Calu3 (cell line): ENCODE measurements at regions not wholly inside any gene's neighbourhood (a gene's known extent, or its start where the extent isn't known, plus 50 kb on each side); places are given as distances from the start of the nearest gene placed in this dataset.

Experiments
- BruUV-seq: library from RNA; stranded (reverse); fragments of 400-500 nt; replicated peaks from 2 replicates; lab custom pipeline; 2021; lab: Mats Ljungman, UMichigan
- CTCF ChIA-PET: fragments of 300-600 bp; sonication (Branson Sonifier 250); formaldehyde crosslinking; loops from one replicate; lab custom pipeline; 2022; ENCODE audit warnings: antibody characterized with exemption; lab: Charles Lee
- DNase-seq: peaks from one replicate; pipeline ENCODE4 v3.0.0; 2022
- H3K27ac Mint-ChIP-seq: one replicate; pipeline ENCODE4 v1.8.0; 2022; ENCODE audit warnings: mixed read lengths; ENCODE audit not compliant: unreplicated experiment
- H3K27me3 Mint-ChIP-seq: one replicate; pipeline ENCODE4 v1.8.0; 2022; ENCODE audit warnings: mixed read lengths; ENCODE audit not compliant: unreplicated experiment
- H3K36me3 Mint-ChIP-seq: one replicate; pipeline ENCODE4 v1.8.0; 2022; ENCODE audit warnings: mild to moderate bottlenecking, moderate library complexity, mixed read lengths; ENCODE audit not compliant: insufficient read depth, unreplicated experiment
- H3K4me1 Mint-ChIP-seq: one replicate; pipeline ENCODE4 v1.8.0; 2022; ENCODE audit warnings: mild to moderate bottlenecking, low read depth, mixed read lengths; ENCODE audit not compliant: unreplicated experiment
- H3K4me3 Mint-ChIP-seq: one replicate; pipeline ENCODE4 v1.8.0; 2022; ENCODE audit warnings: mild to moderate bottlenecking, low read depth, moderate library complexity, mixed read lengths; ENCODE audit not compliant: unreplicated experiment
- H3K9me3 Mint-ChIP-seq: one replicate; pipeline ENCODE4 v1.8.0; 2022; ENCODE audit warnings: low read depth, mixed read lengths; ENCODE audit not compliant: unreplicated experiment
- intact Hi-C: fragments of 100-400 bp; cut with micrococcal nuclease; formaldehyde crosslinking; loops from one replicate; pipeline ENCODE4 v1.10.0; 2022; ENCODE audit not compliant: unreplicated experiment
- TF ChIP-seq, protein P1 (sequence below): fragments of 200-600 bp; IDR thresholded peaks from one replicate; pipeline ENCODE4 v1.8.0; 2022; ENCODE audit warnings: antibody characterized with exemption; ENCODE audit not compliant: unreplicated experiment

DNA sequence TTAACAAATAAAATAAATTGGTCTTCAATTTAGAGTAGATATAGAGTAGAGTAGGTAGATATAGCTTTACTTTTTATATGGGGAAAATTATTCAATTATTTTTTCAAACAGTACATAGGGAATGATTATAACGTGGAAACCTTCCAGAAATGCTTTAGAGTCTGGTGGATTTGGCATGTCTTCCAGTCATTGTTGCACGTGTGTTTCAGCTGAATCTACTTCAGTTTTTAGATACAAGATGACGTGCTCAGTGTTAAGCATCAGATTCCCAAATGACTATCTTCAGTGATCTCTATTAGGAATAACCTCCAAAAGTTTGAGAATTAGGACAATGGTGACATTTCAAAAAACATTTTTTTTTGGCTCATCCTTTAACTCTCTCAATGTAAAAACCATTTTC lies 616.9 kb downstream of the ANKRD50 start:
- no peak overlapping the region for H3K4me3 Mint-ChIP-seq
- CTCF ChIA-PET: no interaction called here
- H3K27ac Mint-ChIP-seq: no peak overlapping the region
- DNase-seq: no peak
- peaks cover 9% of the 10 kb centered on the region for H3K4me1 Mint-ChIP-seq
- no peaks in the 10 kb centered on the region for H3K36me3 Mint-ChIP-seq
- no peaks in the 10 kb centered on the region for H3K9me3 Mint-ChIP-seq
- TF ChIP-seq, protein P1, sequence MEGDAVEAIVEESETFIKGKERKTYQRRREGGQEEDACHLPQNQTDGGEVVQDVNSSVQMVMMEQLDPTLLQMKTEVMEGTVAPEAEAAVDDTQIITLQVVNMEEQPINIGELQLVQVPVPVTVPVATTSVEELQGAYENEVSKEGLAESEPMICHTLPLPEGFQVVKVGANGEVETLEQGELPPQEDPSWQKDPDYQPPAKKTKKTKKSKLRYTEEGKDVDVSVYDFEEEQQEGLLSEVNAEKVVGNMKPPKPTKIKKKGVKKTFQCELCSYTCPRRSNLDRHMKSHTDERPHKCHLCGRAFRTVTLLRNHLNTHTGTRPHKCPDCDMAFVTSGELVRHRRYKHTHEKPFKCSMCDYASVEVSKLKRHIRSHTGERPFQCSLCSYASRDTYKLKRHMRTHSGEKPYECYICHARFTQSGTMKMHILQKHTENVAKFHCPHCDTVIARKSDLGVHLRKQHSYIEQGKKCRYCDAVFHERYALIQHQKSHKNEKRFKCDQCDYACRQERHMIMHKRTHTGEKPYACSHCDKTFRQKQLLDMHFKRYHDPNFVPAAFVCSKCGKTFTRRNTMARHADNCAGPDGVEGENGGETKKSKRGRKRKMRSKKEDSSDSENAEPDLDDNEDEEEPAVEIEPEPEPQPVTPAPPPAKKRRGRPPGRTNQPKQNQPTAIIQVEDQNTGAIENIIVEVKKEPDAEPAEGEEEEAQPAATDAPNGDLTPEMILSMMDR: no peak
- intact Hi-C loops: no loop called here
- BruUV-seq: no TSS peak
- no peaks in the 10 kb centered on the region for H3K27me3 Mint-ChIP-seq

DNA sequence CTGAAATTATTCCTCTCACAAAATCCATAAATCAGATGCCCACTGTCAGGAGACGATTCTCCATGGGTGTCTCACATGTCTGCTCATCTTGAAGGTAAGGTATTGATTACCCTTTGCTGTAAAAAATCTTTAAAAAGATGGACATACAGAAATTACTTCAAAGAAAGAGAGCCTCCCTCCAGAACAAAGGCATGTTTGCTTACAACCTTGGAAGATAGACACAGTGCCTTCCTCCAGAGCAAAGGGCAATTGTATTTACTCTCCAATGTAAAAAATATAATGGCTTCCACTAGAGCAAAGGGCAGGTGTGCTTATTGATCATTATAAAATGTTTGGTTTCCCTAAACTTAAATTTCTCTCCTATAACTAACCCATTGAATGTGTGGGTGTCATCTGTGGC lies 616.2 kb downstream of the ANKRD50 start:
- intact Hi-C loops: no loop called here
- no peak overlapping the region for H3K27ac Mint-ChIP-seq
- H3K27me3 Mint-ChIP-seq: no peaks in the 10 kb centered on the region
- H3K9me3 Mint-ChIP-seq: no peaks in the 10 kb centered on the region
- no peak for DNase-seq
- TF ChIP-seq, protein P1: no peak
- H3K36me3 Mint-ChIP-seq: no peaks in the 10 kb centered on the region
- peaks cover 9% of the 10 kb centered on the region for H3K4me1 Mint-ChIP-seq
- H3K4me3 Mint-ChIP-seq: no peak overlapping the region
- BruUV-seq: no TSS peak
- CTCF ChIA-PET: no interaction called here

DNA sequence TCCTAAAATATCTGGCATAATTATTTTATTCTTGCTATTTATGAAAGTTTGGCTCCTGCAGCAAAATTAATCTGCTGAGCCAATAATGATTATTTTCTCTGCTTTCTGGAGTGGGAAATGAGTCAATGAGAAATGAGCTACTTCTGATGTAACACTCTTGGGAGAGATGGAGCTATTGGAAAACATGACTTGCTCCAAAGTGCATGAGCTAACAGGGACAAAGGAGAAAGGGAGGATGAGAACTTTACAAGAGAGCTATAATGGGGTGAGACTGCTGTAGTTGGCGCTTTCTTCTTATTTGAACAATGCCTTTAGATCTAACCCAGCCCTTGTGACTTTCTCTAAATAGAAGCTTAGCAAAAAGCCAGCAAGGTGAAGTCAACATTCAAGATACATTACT lies 615.1 kb downstream of the ANKRD50 start:
- Mint-ChIP-seq H3K27ac (no peak overlapping the region), H3K4me3 (no peak overlapping the region), H3K36me3 (no peaks in the 10 kb centered on the region), H3K27me3 (no peaks in the 10 kb centered on the region), H3K4me1 (peaks cover 3% of the 10 kb centered on the region), H3K9me3 (no peaks in the 10 kb centered on the region)
- no TSS peak for BruUV-seq
- intact Hi-C loops: no loop called here
- no peak for DNase-seq
- TF ChIP-seq, protein P1: no peak
- CTCF ChIA-PET: no interaction called here

GRCh38 chr4:124104101-124104500 lies 608.4 kb downstream of the ANKRD50 start:
- BruUV-seq: no TSS peak
- Mint-ChIP-seq H3K36me3 (no peaks in the 10 kb centered on the region), H3K9me3 (peaks cover 3% of the 10 kb centered on the region), H3K4me1 (no peaks in the 10 kb centered on the region), H3K27me3 (no peaks in the 10 kb centered on the region), H3K27ac (no peak overlapping the region), H3K4me3 (no peak overlapping the region)
- CTCF ChIA-PET: no interaction called here
- TF ChIP-seq, protein P1: no peak
- no peak for DNase-seq
- intact Hi-C loops: no loop called here

DNA sequence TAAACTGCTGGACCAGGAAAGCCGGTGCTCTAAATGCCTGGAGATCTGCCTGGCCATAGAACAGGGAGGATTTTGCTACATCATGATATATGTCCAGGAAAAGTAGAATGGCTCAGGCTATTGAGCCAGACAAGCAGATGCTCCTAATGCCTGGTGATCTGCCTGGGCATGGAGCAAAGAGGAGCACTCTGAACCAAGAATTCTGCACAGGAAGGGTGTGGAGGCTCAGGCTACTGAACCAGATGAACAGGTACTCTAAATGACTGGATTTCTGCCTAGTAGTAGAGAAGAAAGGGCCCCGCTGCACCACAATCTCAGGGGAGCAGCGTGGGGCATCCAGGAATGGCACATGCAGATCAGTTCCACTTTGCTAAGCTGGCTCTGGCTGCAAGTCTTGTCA lies 607.9 kb downstream of the ANKRD50 start:
- TF ChIP-seq, protein P1: no peak
- H3K9me3 Mint-ChIP-seq: peaks cover 3% of the 10 kb centered on the region
- no TSS peak for BruUV-seq
- DNase-seq: no peak
- intact Hi-C loops: no loop called here
- H3K4me3 Mint-ChIP-seq: no peak overlapping the region
- no peaks in the 10 kb centered on the region for H3K27me3 Mint-ChIP-seq
- CTCF ChIA-PET: no interaction called here
- H3K4me1 Mint-ChIP-seq: no peaks in the 10 kb centered on the region
- no peaks in the 10 kb centered on the region for H3K36me3 Mint-ChIP-seq
- H3K27ac Mint-ChIP-seq: no peak overlapping the region
